GM11168 (cell line): ENCODE measurements at regions not wholly inside any gene's neighbourhood (a gene's known extent, or its start where the extent isn't known, plus 50 kb on each side); places are given as distances from the start of the nearest gene placed in this dataset.
"Not testable (repeated sequence)": the region's sequence is repeated elsewhere in the genome, so short reads cannot be mapped to it uniquely, and the experiment has no call there.

Experiments used
- in situ Hi-C: fragments of 300-500 bp; cut with MboI; formaldehyde crosslinking; loops from one replicate; pipeline ENCODE4 v1.12.0; 2022; ENCODE audit warnings: low sequenced_read_pairs; ENCODE audit not compliant: unreplicated experiment

- in situ Hi-C loops = loop anchor here (10.0 kb wide), 1 partner anchor 532 kb away; no protein-coding TSS in a partner anchor
Observed at GRCh38 chr12:114506651-114507050, 100.7 kb upstream of the TBX5 start.

GRCh38 chr12:114504311-114504710 is 98.4 kb upstream of the TBX5 start:
- in situ Hi-C loops = loop anchor here (10.0 kb wide), 1 partner anchor 530 kb away; no protein-coding TSS in a partner anchor

GRCh38 chr12:114501474-114501807 is 95.5 kb upstream of the TBX5 start:
- in situ Hi-C loops = loop anchor here (10.0 kb wide), 1 partner anchor 527 kb away; no protein-coding TSS in a partner anchor

DNA sequence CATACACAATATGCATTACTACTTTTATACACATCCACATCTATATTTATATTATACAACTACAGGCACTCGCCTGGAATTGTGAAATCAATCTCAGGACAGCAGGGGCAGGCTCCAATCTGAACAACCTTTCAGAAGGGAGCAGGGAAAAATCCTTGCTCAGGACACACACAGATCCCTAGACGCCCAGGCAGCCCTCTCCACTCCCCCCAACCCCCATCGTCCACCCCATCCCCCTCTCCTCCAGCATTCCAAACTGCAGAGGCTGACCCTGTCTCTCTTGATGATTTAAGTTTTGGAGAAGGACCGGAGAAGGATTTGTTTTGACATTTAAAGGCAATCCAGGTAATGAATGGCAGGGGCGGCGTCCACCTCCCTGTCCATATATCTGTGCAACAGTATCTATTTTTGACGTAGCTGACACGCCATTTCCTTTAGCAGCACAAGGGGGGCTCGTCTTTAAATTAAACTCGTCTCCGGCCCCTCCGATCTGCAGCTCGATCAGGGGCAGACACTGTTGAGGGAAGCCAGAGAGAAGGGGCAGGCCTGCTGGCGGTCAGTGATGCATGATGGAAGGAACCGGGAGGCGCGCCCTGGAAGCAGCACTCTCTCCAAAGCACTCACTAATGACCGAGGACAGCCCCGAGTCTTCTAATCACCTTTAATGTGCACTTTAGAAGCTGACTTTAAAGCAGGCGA is 95.0 kb upstream of the TBX5 start:
- in situ Hi-C loops = loop anchor here (10.0 kb wide), 1 partner anchor 526 kb away; no protein-coding TSS in a partner anchor

DNA sequence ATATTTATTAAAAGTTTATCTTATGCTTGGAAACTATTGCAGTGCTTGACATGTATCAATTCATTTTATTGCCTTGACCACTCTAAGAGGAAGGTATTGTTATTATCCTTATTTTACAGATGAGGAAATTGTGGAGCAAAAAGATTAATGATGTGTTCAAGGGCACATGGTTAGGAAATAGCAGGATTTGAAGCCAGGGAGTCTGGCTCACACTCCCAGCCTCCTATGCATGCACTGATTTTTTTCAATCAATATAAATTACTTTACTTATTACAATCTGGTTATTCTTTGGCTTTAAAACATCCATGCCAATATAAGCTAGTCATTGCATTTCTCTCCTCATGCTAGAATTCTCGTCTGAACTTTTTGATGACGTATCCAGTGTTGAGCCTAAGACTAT is 94.2 kb upstream of the TBX5 start:
- in situ Hi-C loops = loop anchor here (10.0 kb wide), 1 partner anchor 525 kb away; no protein-coding TSS in a partner anchor

DNA sequence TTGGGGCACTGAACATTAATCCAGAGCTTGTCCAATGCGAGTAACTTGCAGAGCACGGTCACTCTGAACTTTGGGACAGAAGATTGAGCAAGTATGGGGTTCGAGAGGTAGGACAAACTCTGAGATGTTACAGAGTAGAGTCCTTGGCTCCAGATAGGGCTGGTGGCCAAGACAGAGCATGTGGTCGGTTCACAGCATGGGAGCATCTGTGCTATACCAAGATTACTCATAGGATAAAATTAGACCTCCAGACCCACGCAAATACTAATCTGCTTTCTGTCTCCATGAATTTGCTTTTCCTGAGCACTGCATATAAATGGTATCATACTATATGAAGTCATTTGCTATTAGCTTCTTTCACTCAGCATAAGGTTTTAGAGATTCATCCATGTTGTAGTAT is 93.4 kb upstream of the TBX5 start:
- in situ Hi-C loops = no loop called here

- in situ Hi-C loops = no loop called here
Observed at GRCh38 chr12:114491916-114492315, 86.0 kb upstream of the TBX5 start.

DNA sequence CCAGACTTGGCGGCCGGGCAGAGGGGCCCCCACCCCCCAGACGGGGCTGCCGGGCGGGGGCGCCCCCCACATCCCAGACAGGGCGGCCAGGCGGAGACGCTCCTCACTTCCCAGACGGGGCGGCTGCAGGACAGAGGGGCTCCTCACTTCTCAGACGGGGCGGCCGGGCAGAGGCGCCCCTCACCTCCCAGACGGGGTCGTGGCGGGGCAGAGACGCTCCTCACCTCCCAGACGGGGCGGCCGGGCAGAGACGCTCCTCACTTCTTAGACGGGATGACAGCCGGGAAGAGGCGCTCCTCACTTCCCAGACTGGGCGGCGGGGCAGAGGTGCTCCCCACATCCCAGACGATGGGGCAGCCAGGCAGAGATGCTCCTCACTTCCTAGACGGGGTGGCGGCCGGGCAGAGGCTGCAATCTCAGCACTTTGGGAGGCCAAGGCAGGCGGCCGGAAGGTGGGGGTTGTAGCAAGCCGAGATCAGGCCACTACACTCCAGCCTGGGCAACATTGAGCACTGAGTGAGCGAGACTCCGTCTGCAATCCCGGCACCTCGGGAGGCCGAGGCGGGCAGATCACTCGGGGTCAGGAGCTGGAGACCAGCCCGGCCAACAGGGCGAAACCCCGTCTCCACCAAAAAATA is 79.0 kb upstream of the TBX5 start:
- in situ Hi-C loops = not testable (repeated sequence)

DNA sequence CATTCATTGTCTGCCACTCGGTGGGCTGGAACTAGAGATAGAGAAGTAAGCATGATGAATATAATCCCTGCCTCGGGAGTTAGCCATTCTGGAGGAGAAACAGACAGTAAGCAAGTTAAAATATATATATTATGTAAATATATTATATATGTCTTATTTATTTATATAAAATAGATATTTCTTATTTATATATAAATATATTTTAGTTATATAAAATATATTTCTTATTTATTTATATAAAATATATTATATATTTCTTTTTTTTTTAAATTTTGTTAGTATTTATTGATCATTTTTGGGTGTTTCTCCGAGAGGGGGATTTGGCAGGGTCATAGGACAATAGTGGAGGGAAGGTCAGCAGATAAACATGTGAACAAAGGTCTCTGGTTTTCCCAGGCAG is 78.1 kb upstream of the TBX5 start:
- in situ Hi-C loops = no loop called here

DNA sequence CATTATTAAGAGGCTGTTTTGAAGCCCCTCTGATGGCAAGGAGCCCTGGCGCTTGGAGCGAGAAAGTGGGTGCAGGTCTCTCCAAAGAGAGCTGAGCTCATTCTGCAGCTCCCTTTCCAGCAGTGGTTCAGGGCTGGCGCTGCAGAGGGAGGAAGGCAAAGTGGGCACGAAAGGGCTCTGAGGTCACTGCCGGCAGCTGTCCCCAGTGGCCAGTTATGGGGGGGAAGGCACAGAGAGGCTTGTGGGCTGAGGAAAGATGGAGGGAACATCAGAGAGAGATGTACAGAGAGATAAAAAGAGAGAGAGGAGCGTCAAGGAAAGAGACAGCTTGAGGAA is 75.2 kb upstream of the TBX5 start:
- in situ Hi-C loops = no loop called here

GRCh38 chr12:114480337-114481199 is 74.6 kb upstream of the TBX5 start:
- in situ Hi-C loops = no loop called here

DNA sequence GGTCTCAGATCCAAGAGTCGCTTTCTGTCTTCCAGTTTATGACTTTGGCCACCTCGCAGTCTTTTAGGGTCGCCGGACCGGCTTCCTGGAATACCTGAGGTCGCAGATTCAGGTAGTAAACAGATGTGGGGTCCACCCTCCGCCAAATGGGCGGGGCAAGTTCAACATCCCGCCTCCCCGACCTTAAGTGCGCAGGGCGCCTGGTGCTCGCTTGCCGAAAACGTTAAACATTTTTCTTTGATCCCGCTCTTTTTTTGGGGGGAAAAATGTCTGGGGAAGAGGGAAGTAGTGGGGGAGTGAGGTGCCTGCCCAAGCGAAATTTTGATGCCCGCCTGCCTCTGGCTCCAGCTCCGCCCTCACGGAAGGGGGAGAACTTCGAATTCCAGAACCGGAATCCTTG is 73.9 kb upstream of the TBX5 start:
- in situ Hi-C loops = no loop called here

DNA sequence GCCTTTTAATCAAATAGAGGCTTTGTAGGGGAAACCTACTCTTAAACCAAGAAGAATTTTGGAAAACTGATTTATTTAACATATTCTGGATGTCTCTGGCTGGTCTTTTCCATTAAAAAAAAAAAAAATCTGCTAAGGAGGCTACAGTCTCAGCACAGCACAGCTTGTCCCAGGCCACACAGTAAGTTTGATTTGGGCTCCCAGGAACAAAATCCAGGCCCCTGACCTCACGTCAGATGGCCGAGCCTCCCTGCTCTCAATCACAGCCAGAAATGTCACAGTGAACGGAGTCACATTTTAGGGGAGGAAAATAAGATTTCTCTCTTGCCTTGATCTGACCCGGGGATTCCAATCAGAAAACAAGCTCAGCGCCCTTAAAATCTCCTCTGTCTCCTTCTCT is 72.9 kb upstream of the TBX5 start:
- in situ Hi-C loops = no loop called here

GRCh38 chr12:114477989-114478395 is 72.0 kb upstream of the TBX5 start:
- in situ Hi-C loops = no loop called here

DNA sequence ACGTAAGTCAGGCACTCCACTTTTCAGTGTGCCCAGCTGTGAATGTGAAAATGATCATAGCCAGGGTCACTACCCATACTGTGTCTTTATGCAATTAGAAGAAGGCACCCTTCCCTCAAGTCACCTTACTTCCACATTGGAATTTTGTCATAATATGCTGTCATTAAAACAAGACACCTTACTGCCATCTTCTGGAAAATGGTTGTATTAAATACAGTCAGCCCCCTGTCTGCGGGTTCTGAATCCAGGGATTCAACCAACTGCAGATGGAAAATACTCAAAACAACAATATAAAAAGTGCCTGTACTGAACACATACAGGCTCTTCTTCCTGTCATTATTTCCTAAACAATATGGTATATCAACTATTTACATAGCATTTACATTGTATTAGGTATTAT is 70.2 kb upstream of the TBX5 start:
- in situ Hi-C loops = no loop called here

DNA sequence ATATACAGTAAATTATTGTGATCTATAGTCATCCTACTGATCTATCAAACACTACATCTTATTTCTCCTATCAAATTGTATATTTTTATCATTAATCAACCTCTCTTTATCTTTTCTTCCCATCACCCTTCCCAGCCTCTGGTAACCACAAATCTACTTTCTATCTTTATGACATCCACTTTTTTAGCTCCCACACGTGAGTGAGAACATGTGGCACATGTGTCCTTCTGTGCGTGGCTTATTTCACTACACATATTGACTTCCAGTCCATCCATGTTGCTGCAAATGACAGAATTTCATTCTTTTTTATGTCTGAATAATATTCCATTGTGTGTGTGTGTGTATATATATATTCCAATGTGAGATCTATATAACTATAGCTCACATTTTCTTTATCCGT is 67.8 kb upstream of the TBX5 start:
- in situ Hi-C loops = no loop called here

DNA sequence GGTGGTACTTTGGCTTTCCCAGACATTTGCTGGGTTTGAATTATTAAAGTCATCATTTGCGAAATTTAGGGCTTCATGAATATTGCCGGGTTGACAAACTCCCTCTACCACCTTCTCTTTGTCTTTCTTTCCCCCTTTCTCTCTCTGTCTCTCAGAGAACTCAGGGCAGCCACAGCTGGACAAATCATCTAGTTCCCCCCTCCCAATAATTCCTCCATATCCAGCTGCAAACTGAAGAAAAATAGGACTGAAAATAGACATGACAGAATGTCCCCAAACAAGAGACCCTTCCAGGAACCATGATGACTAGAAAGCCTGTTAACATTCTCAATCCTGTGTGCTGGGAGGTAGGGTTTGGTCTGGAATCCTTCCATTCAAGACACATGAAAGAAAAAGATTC is 67.1 kb upstream of the TBX5 start:
- in situ Hi-C loops = no loop called here

DNA sequence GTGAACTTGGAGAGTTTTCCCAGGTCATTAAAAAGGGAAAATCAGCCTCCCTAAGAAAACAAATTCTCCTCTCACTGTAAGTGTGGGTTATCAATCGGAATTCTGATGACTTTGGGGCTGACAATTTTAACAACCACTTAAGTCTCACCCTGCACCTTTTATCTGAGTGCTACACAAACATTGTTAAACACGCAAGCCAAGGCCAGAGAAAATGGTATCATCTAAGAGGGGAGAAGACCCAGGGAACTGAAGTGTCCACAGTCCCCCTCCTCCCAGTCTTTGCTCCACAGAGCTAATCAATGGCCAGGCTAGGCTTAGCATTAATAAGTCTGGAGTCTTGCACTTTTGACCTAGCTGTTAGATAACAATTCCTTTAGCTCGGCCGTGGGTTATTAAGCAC is 51.7 kb upstream of the TBX5 start:
- in situ Hi-C loops = no loop called here
